SH-SY5Y (cell line): ENCODE measurements at regions not wholly inside any gene's neighbourhood (a gene's known extent, or its start where the extent isn't known, plus 50 kb on each side); places are given as distances from the start of the nearest gene placed in this dataset.

Source experiments
- GATA2 ChIP-seq: IDR thresholded peaks from 2 replicates; pipeline ENCODE4 v1.6.1; 2011; ENCODE audit warnings: mild to moderate bottlenecking, low read depth, low read length
- GATA3 ChIP-seq: IDR thresholded peaks from 2 replicates; pipeline ENCODE4 v1.6.1; 2011; ENCODE audit warnings: low read depth, mild to moderate bottlenecking, low read length, moderate library complexity

- TF ChIP-seq GATA3, result no peak
These were observed 594.5 kb downstream of the RFPL4B start for GRCh38 chr6:112941613-112942012.

- no peak for TF ChIP-seq GATA2
These were observed 598.9 kb downstream of the RFPL4B start for GRCh38 chr6:112946051-112946450.

- TF ChIP-seq GATA2 (no peak), GATA3 (no peak)
These were observed 600.4 kb downstream of the RFPL4B start for GRCh38 chr6:112947507-112947906.

- no peak for TF ChIP-seq GATA3
- TF ChIP-seq GATA2, result no peak
These were observed 604.7 kb downstream of the RFPL4B start for GRCh38 chr6:112951829-112952228.

- TF ChIP-seq GATA3, result no peak
- no peak for TF ChIP-seq GATA2
These were observed 609.8 kb downstream of the RFPL4B start for GRCh38 chr6:112956696-112957535.

GRCh38 chr6:112957536-112957916 is 610.4 kb downstream of the RFPL4B start:
- TF ChIP-seq GATA3 (no peak), GATA2 (no peak)

GRCh38 chr6:112967974-112968373 is 620.8 kb downstream of the RFPL4B start:
- TF ChIP-seq GATA2 (no peak), GATA3 (no peak)

GRCh38 chr6:112971651-112972050 is 624.5 kb downstream of the RFPL4B start:
- TF ChIP-seq GATA2, result no peak
- no peak for TF ChIP-seq GATA3

- TF ChIP-seq GATA3 (no peak), GATA2 (no peak)
These were observed 632.7 kb downstream of the RFPL4B start for GRCh38 chr6:112979830-112980229.

GRCh38 chr6:112980676-112981075 is 633.5 kb downstream of the RFPL4B start:
- TF ChIP-seq GATA2 (no peak), GATA3 (no peak)

- TF ChIP-seq GATA3 (no peak), GATA2 (no peak)
These were observed 636.7 kb downstream of the RFPL4B start for GRCh38 chr6:112983713-112984261.

GRCh38 chr6:112984899-112985298 is 637.8 kb downstream of the RFPL4B start:
- TF ChIP-seq GATA3, result no peak
- TF ChIP-seq GATA2, result no peak

- TF ChIP-seq GATA2 (no peak), GATA3 (no peak)
These were observed 639.2 kb downstream of the RFPL4B start for GRCh38 chr6:112986321-112986720.

GRCh38 chr6:112988748-112989147 is 641.6 kb downstream of the RFPL4B start:
- TF ChIP-seq GATA3 (no peak), GATA2 (no peak)

GRCh38 chr6:112990971-112991370 is 643.8 kb downstream of the RFPL4B start:
- TF ChIP-seq GATA3 (no peak), GATA2 (no peak)

GRCh38 chr6:112991912-112992311 is 644.8 kb downstream of the RFPL4B start:
- no peak for TF ChIP-seq GATA3
- no peak for TF ChIP-seq GATA2
